Esophagus muscularis mucosa (tissue), 4 donors: ENCODE measurements at regions not wholly inside any gene's neighbourhood (a gene's known extent, or its start where the extent isn't known, plus 50 kb on each side); places are given as distances from the start of the nearest gene placed in this dataset.

Experiments
- CTCF ChIP-seq, 3 experiments: fragments of 200-600 bp in 2 of 3; fragments of 450-650 bp in 1 of 3; sonication (generic) in 2 of 3; IDR thresholded peaks; one replicate each; pipeline ENCODE4 v1.5.1; 2017 to 2019; ENCODE audit warnings: antibody characterized with exemption in 3 of 3, mild to moderate bottlenecking in 2 of 3, moderate library complexity in 1 of 3
- EP300 ChIP-seq: sonication (generic); formaldehyde crosslinking; IDR thresholded peaks from one replicate; pipeline ENCODE4 v1.6.1; 2017; ENCODE audit warnings: antibody characterized with exemption
- POLR2A ChIP-seq: fragments of 450-650 bp; IDR thresholded peaks from one replicate; pipeline ENCODE4 v1.6.1; 2017; ENCODE audit warnings: antibody characterized with exemption, moderate library complexity, mild to moderate bottlenecking, low read depth
- POLR2AphosphoS5 ChIP-seq, 2 donors: sonication (generic); formaldehyde crosslinking; IDR thresholded peaks; one replicate each; pipeline ENCODE4 v1.6.1; 2017; ENCODE audit warnings: antibody characterized with exemption in 2 of 2

GRCh38 chr11:71311928-71312510, 59.6 kb upstream of the SHANK2 start:
- TF ChIP-seq POLR2A (no peak), CTCF (IDR thresholded peaks at IDR 0.05) (no peak), EP300 (no peak), POLR2AphosphoS5 (IDR thresholded peaks at IDR 0.05) (no peak)
